GM12878 (cell line): ENCODE measurements at regions not wholly inside any gene's neighbourhood (a gene's known extent, or its start where the extent isn't known, plus 50 kb on each side); places are given as distances from the start of the nearest gene placed in this dataset.
A peak's percentile ranks its signal among the peaks of the same experiment; 100 is the strongest.

ENCODE experiments used
- CBFB ChIP-seq: IDR thresholded peaks from 2 replicates; pipeline ENCODE4 v1.6.1; 2016; ENCODE audit warnings: antibody characterized with exemption, low read depth
- CBX3 ChIP-seq: fragments of 200-600 bp; sonication (generic); IDR thresholded peaks from 2 replicates; pipeline ENCODE4 v1.6.1; 2016; ENCODE audit warnings: low read depth, borderline replicate concordance
- E2F4 ChIP-seq: IDR thresholded peaks from 2 replicates; pipeline ENCODE4 v1.6.1; 2012; ENCODE audit warnings: low read depth, low read length, improper control_type of control experiment
- E4F1 ChIP-seq: fragments of 450-650 bp; IDR thresholded peaks from 2 replicates; pipeline ENCODE4 v1.6.1; 2018; ENCODE audit warnings: borderline replicate concordance, mild to moderate bottlenecking; ENCODE audit not compliant: partially characterized antibody
- FOS ChIP-seq: IDR thresholded peaks from 3 replicates; pipeline ENCODE4 v1.6.1; 2011; ENCODE audit warnings: borderline replicate concordance; ENCODE audit not compliant: insufficient read length; ENCODE audit errors: extremely low read depth
- GABPA ChIP-seq: IDR thresholded peaks from 2 replicates; pipeline ENCODE4 v1.6.1; 2014; ENCODE audit warnings: antibody characterized with exemption, low read depth, mild to moderate bottlenecking, inconsistent platforms
- HSF1 ChIP-seq: fragments of 150-350 bp; IDR thresholded peaks from 2 replicates; pipeline ENCODE4 v1.6.1; 2014; ENCODE audit warnings: mild to moderate bottlenecking, low read depth, low read length
- MEF2A ChIP-seq: IDR thresholded peaks from 2 replicates; pipeline ENCODE4 v1.6.1; 2011; ENCODE audit warnings: low read depth, mild to moderate bottlenecking, low read length, moderate library complexity; ENCODE audit not compliant: insufficient read depth
- NR2C2 ChIP-seq: IDR thresholded peaks from 2 replicates; pipeline ENCODE4 v1.6.1; 2011; ENCODE audit warnings: borderline replicate concordance, low read depth; ENCODE audit not compliant: control insufficient read depth, insufficient read length
- PAX5 ChIP-seq: IDR thresholded peaks from 2 replicates; pipeline ENCODE4 v1.6.1; 2011; ENCODE audit warnings: low read depth, low read length, borderline replicate concordance
- POLR2AphosphoS5 ChIP-seq: IDR thresholded peaks from 2 replicates; pipeline ENCODE4 v1.6.1; 2011; ENCODE audit warnings: mild to moderate bottlenecking, low read length, inconsistent platforms
- PRDM15 ChIP-seq: fragments of 450-650 bp; formaldehyde crosslinking; IDR thresholded peaks from 2 replicates; pipeline ENCODE4 v1.4.0; 2020; ENCODE audit warnings: mild to moderate bottlenecking, moderate library complexity
- RB1 ChIP-seq: fragments of 450-650 bp; formaldehyde crosslinking; IDR thresholded peaks from 2 replicates; pipeline ENCODE4 v1.6.1; 2017; ENCODE audit warnings: mild to moderate bottlenecking, borderline replicate concordance
- SMAD5 ChIP-seq: IDR thresholded peaks from 2 replicates; pipeline ENCODE4 v1.6.1; 2016; ENCODE audit warnings: antibody characterized with exemption, low read depth
- SMC3 ChIP-seq: IDR thresholded peaks from 2 replicates; pipeline ENCODE4 v1.6.1; 2011; ENCODE audit warnings: low read length, improper control_type of control experiment, borderline replicate concordance
- SREBF1 ChIP-seq: IDR thresholded peaks from 2 replicates; pipeline ENCODE4 v1.6.1; 2012; ENCODE audit warnings: mild to moderate bottlenecking, low read length
- USF1 ChIP-seq: IDR thresholded peaks from 2 replicates; pipeline ENCODE4 v1.6.1; 2011; ENCODE audit warnings: borderline replicate concordance, low read depth, mild to moderate bottlenecking, moderate library complexity, mixed read lengths, low read length; ENCODE audit not compliant: insufficient read depth; ENCODE audit errors: extremely low read length
- ZBED1 ChIP-seq: IDR thresholded peaks from 2 replicates; pipeline ENCODE4 v1.6.1; 2016; ENCODE audit warnings: borderline replicate concordance
- ZNF274 ChIP-seq: IDR thresholded peaks from one replicate; pipeline ENCODE4 v1.8.0; 2011; ENCODE audit not compliant: insufficient read length, insufficient read depth
- ZNF622 ChIP-seq: fragments of 450-650 bp; IDR thresholded peaks from 2 replicates; pipeline ENCODE4 v1.6.1; 2017; ENCODE audit warnings: mild to moderate bottlenecking, inconsistent platforms

- TF ChIP-seq E2F4 (no peak), GABPA (peak; percentile 66; the same call in 1 of the 2 replicates), HSF1 (no peak), SREBF1 (no peak), ZNF622 (no peak), E4F1 (no peak), ZBED1 (no peak), CBX3 (no peak), USF1 (no peak), MEF2A (peak; percentile 98), FOS (no peak), NR2C2 (no peak), SMAD5 (no peak), PAX5 (peak; percentile 87), SMC3 (peak; percentile 13; the same call in 1 of the 2 replicates), RB1 (no peak), CBFB (peak; percentile 91; the same call in 1 of the 2 replicates), PRDM15 (no peak), POLR2AphosphoS5 (no peak), ZNF274 (no peak)
These were observed 227.8 kb upstream of the CTNNB1 start (continued) for GRCh38 chr3:40971191-40972168.
